Fibroblast of the aortic adventitia (primary cell): ENCODE measurements at regions not wholly inside any gene's neighbourhood (a gene's known extent, or its start where the extent isn't known, plus 50 kb on each side); places are given as distances from the start of the nearest gene placed in this dataset.

Experiments used
- DNase-seq: peaks from one replicate; pipeline ENCODE4 v3.0.0-alpha.2; 2010; ENCODE audit warnings: low read depth
- H3K4me3 ChIP-seq: 2 replicates; pipeline ENCODE4 v1.5.1; 2011; ENCODE audit warnings: low read depth, mild to moderate bottlenecking, control low read depth, low read length, moderate library complexity
- TF ChIP-seq, protein P1 (sequence below): IDR thresholded peaks from 2 replicates; pipeline ENCODE4 v1.5.1; 2011; ENCODE audit warnings: mild to moderate bottlenecking, low read length, control low read depth, inconsistent platforms; ENCODE audit not compliant: insufficient read depth

DNA sequence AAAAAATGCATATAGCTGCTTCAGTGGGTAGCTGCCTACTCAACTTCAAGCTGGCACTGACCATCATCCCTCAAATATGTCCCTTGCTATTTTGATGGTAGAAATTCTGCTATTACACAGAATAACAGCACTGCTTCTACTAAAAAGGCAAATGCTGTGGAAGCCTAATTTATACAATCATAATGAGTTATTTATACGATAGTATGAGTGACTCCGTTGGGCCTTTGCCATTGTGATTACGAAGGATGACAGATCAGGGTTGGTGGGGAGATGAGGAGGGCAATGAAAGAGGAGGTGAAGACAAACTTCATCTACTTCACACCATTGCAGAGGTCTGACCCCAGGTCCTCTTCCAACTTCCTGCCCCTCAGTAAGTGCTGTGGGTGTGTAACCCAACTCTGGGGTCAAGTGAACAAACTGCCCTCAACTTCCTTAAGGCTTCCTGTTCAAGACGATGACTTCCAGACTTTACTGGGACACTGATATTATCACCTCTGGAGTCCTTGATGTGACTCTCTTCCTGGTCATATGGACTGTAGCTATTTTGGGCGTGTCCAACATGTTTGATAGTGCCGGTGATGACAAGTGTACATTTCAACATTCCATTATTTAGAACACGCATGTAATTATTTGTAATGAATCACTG lies 74.1 kb upstream of the RPS23 start:
- TF ChIP-seq, protein P1, sequence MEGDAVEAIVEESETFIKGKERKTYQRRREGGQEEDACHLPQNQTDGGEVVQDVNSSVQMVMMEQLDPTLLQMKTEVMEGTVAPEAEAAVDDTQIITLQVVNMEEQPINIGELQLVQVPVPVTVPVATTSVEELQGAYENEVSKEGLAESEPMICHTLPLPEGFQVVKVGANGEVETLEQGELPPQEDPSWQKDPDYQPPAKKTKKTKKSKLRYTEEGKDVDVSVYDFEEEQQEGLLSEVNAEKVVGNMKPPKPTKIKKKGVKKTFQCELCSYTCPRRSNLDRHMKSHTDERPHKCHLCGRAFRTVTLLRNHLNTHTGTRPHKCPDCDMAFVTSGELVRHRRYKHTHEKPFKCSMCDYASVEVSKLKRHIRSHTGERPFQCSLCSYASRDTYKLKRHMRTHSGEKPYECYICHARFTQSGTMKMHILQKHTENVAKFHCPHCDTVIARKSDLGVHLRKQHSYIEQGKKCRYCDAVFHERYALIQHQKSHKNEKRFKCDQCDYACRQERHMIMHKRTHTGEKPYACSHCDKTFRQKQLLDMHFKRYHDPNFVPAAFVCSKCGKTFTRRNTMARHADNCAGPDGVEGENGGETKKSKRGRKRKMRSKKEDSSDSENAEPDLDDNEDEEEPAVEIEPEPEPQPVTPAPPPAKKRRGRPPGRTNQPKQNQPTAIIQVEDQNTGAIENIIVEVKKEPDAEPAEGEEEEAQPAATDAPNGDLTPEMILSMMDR: no peak
- DNase-seq: peak; percentile 30
- no peak overlapping the region for H3K4me3 ChIP-seq

DNA sequence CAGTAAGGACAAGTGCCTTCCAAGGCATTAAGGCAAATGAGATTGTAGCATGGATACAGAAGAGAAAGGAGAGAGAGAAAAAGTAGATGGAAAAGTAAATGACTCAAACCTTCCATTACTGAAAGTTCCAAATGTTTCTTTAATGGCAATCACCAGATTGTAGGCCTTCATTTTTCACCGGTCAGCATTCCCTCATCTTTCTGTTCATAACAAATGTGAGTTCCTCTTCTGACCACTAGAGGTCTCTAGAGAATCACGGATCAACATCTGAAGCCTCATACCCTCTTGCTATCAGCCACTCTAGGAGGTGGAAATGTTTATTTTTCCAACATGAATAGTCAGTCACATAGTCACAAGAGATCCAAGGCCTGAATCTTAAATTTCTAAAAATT lies 73.6 kb upstream of the RPS23 start:
- no peak overlapping the region for H3K4me3 ChIP-seq
- TF ChIP-seq, protein P1: peak; percentile 74
- peak; percentile 94 for DNase-seq

DNA sequence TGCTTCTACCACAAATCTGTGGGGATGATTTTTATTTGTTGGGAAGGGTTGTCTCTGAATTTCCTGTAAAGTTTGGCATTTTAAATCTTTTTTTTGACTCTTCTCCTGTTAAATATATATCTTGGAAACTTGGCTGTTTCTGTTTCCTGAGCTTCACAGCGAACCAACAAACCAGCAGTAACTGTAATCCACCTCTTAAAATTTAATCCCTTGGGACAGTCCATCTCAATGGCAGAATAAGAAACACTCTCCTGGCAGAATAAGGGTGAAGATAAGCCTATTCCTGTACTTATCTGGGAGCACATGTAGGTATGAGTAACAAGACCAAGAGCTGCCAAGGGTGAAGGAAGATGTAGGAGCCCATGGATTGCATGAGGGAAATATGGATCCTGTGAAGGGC lies 73.1 kb upstream of the RPS23 start:
- H3K4me3 ChIP-seq: no peak overlapping the region

DNA sequence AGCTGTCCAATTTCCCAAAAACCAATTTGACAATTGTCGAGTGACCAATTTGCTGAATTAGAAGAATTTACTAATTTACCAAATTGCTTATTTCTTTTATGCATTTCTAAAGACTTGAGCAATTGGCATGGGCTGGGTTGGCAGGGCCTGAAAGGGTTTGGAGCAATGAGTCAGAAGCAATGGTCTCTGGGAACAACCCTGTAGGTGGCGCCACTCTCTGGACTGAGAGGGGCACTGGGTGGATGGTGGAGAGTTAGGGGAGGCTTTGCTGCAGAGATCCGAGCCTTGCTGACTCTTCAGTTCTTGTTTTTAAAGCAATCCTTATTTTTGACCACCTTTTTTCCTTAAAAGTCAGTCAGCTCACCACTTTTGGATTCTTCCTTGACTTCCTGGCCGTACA lies 71.5 kb upstream of the RPS23 start:
- no peak overlapping the region for H3K4me3 ChIP-seq
- TF ChIP-seq, protein P1: peak; percentile 50
- DNase-seq: peak; percentile 56

More for the DNA sequence above, 73.1 kb upstream of the RPS23 start:
- DNase-seq: peak; percentile 69
- TF ChIP-seq, protein P1: no peak

DNA sequence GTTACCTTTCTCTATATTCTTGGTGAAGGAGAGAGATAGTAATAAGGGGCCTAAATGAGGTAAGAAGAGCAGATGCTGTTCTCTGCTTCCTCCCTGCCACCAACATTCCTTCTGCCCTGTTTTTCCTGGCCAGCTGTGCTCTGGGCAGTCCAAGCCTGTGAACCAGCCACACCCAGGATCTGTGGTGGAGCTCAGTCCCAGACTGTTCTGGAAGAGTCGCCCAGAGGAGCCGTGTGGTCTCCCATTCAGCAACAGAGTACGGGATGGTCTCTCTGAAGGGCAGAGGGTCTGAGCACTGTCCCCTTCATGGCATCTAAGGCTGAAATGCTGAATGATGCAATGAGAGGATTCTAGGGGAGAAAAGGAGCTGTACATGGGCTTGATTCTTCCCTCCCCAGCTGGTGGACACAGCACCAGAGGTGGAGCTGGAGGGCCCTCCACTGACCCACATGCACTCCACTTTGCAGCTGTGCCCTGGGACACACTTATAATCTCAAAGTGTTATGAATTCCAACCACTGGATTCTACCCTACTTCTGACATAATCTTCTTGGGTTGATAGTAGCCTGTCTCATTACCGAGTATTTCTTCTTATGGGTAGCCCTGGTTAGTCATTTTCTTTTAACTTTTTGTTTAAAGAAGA lies 70.8 kb upstream of the RPS23 start:
- TF ChIP-seq, protein P1: no peak
- no peak overlapping the region for H3K4me3 ChIP-seq
- DNase-seq: peak; percentile 74

DNA sequence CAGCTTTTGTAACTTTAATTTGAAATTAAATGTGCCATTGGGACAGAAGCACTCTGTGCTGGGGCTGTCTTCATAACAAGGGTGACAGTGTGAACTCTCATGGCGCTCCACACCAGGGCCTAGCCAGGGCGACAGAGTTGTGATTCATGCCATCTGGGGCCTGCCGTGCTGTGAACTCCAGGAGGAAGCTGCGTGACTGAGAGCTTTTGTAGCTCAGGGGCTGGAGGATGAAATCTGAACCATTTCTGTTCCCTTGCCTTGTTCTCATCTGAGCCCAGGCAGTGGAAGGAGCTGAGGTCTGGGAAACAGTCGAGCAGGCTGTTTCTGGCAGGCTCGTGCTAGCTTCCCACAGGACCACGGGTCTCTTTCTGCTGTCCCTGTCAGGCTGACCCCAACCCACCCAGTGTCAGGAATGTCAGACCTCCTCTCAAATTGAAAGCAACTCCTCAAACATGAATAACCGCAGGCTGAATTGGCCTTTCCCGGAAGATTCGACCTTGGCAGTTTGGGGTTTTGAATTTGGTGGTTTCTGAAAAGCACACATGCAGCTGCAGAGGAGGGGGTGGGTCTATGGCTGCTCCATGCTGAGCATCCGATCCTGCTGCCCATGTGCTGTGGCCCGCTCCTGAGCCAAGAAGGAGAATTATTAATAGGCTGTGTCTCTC lies 69.2 kb upstream of the RPS23 start:
- no peak overlapping the region for H3K4me3 ChIP-seq
- peak; percentile 81 for DNase-seq
- TF ChIP-seq, protein P1: no peak
